ENCODE measurements at regions not wholly inside any gene's neighbourhood (a gene's known extent, or its start where the extent isn't known, plus 50 kb on each side); places are given as distances from the start of the nearest gene placed in this dataset.

GRCh38 chr3:157578181-157578580, 75.0 kb upstream of the VEPH1 start:
- Histone ChIP-seq H3K4me3 (ENCODE audit: insufficient read length, low read depth) (no peak overlapping the region), H3K9me3 (ENCODE audit: insufficient read depth, low read length) (no peaks in the 10 kb centered on the region), H3K4me1 (ENCODE audit: insufficient read depth, insufficient read length) (no peaks in the 10 kb centered on the region), H3K27me3 (ENCODE audit: insufficient read depth, insufficient read length) (no peaks in the 10 kb centered on the region), H3K9ac (ENCODE audit: insufficient read length, low read depth) (no peak overlapping the region), H3K36me3 (ENCODE audit: insufficient read depth, insufficient read length, low read length) (no peaks in the 10 kb centered on the region)
- TF ChIP-seq SUZ12 (IDR thresholded peaks at IDR 0.05; ENCODE audit: extremely low read depth, insufficient read depth, insufficient read length) (no peak), ZNF274 (IDR thresholded peaks at IDR 0.05; ENCODE audit: low read depth, low read length) (no peak), YY1 (IDR thresholded peaks at IDR 0.05; ENCODE audit: insufficient read depth, insufficient read length) (no peak)
- DNase-seq (ENCODE audit: low read depth, low spot score): no peak

GRCh38 chr3:157574531-157574930, 71.3 kb upstream of the VEPH1 start:
- no peak overlapping the region for H3K4me3 ChIP-seq (ENCODE audit: insufficient read length, low read depth)
- no peaks in the 10 kb centered on the region for H3K9me3 ChIP-seq (ENCODE audit: insufficient read depth, low read length)
- no peak for DNase-seq (ENCODE audit: low read depth, low spot score)
- H3K27me3 ChIP-seq (ENCODE audit: insufficient read depth, insufficient read length): no peaks in the 10 kb centered on the region
- H3K9ac ChIP-seq (ENCODE audit: insufficient read length, low read depth): no peak overlapping the region
- TF ChIP-seq ZNF274 (IDR thresholded peaks at IDR 0.05; ENCODE audit: low read depth, low read length) (no peak), YY1 (IDR thresholded peaks at IDR 0.05; ENCODE audit: insufficient read depth, insufficient read length) (no peak), SUZ12 (IDR thresholded peaks at IDR 0.05; ENCODE audit: extremely low read depth, insufficient read depth, insufficient read length) (no peak)
- no peaks in the 10 kb centered on the region for H3K4me1 ChIP-seq (ENCODE audit: insufficient read depth, insufficient read length)
- no peaks in the 10 kb centered on the region for H3K36me3 ChIP-seq (ENCODE audit: insufficient read depth, insufficient read length, low read length)

- H3K9me3 ChIP-seq (ENCODE audit: insufficient read depth, low read length): no peaks in the 10 kb centered on the region
- H3K9ac ChIP-seq (ENCODE audit: insufficient read length, low read depth): no peak overlapping the region
- TF ChIP-seq ZNF274 (IDR thresholded peaks at IDR 0.05; ENCODE audit: low read depth, low read length) (no peak), YY1 (IDR thresholded peaks at IDR 0.05; ENCODE audit: insufficient read depth, insufficient read length) (no peak), SUZ12 (IDR thresholded peaks at IDR 0.05; ENCODE audit: extremely low read depth, insufficient read depth, insufficient read length) (no peak)
- DNase-seq (ENCODE audit: low read depth, low spot score): no peak
- no peaks in the 10 kb centered on the region for H3K27me3 ChIP-seq (ENCODE audit: insufficient read depth, insufficient read length)
- H3K36me3 ChIP-seq (ENCODE audit: insufficient read depth, insufficient read length, low read length): no peaks in the 10 kb centered on the region
- H3K4me3 ChIP-seq (ENCODE audit: insufficient read length, low read depth): no peak overlapping the region
- no peaks in the 10 kb centered on the region for H3K4me1 ChIP-seq (ENCODE audit: insufficient read depth, insufficient read length)
Observed at GRCh38 chr3:157573780-157574378, 70.7 kb upstream of the VEPH1 start.

- no peaks in the 10 kb centered on the region for H3K27me3 ChIP-seq (ENCODE audit: insufficient read depth, insufficient read length)
- no peak overlapping the region for H3K4me3 ChIP-seq (ENCODE audit: insufficient read length, low read depth)
- no peaks in the 10 kb centered on the region for H3K9me3 ChIP-seq (ENCODE audit: insufficient read depth, low read length)
- no peak overlapping the region for H3K9ac ChIP-seq (ENCODE audit: insufficient read length, low read depth)
- no peaks in the 10 kb centered on the region for H3K36me3 ChIP-seq (ENCODE audit: insufficient read depth, insufficient read length, low read length)
- no peak for TF ChIP-seq ZNF274 (IDR thresholded peaks at IDR 0.05; ENCODE audit: low read depth, low read length)
- TF ChIP-seq YY1 (IDR thresholded peaks at IDR 0.05; ENCODE audit: insufficient read depth, insufficient read length): no peak
- no peak for TF ChIP-seq SUZ12 (IDR thresholded peaks at IDR 0.05; ENCODE audit: extremely low read depth, insufficient read depth, insufficient read length)
- DNase-seq (ENCODE audit: low read depth, low spot score): no peak
- H3K4me1 ChIP-seq (ENCODE audit: insufficient read depth, insufficient read length): no peaks in the 10 kb centered on the region
Observed at GRCh38 chr3:157573281-157573680, 70.1 kb upstream of the VEPH1 start.

- no peak for TF ChIP-seq SUZ12 (IDR thresholded peaks at IDR 0.05; ENCODE audit: extremely low read depth, insufficient read depth, insufficient read length)
- no peaks in the 10 kb centered on the region for H3K36me3 ChIP-seq (ENCODE audit: insufficient read depth, insufficient read length, low read length)
- no peaks in the 10 kb centered on the region for H3K27me3 ChIP-seq (ENCODE audit: insufficient read depth, insufficient read length)
- no peak overlapping the region for H3K9ac ChIP-seq (ENCODE audit: insufficient read length, low read depth)
- H3K9me3 ChIP-seq (ENCODE audit: insufficient read depth, low read length): no peaks in the 10 kb centered on the region
- peak; percentile 47 for DNase-seq (ENCODE audit: low read depth, low spot score)
- no peaks in the 10 kb centered on the region for H3K4me1 ChIP-seq (ENCODE audit: insufficient read depth, insufficient read length)
- H3K4me3 ChIP-seq (ENCODE audit: insufficient read length, low read depth): no peak overlapping the region
Observed at GRCh38 chr3:157572559-157573270, 69.5 kb upstream of the VEPH1 start.

GRCh38 chr3:157566596-157566995, 63.4 kb upstream of the VEPH1 start:
- Histone ChIP-seq H3K27me3 (ENCODE audit: insufficient read depth, insufficient read length) (no peaks in the 10 kb centered on the region), H3K36me3 (ENCODE audit: insufficient read depth, insufficient read length, low read length) (no peaks in the 10 kb centered on the region), H3K4me3 (ENCODE audit: insufficient read length, low read depth) (no peak overlapping the region), H3K9ac (ENCODE audit: insufficient read length, low read depth) (no peak overlapping the region), H3K4me1 (ENCODE audit: insufficient read depth, insufficient read length) (no peaks in the 10 kb centered on the region), H3K9me3 (ENCODE audit: insufficient read depth, low read length) (peaks cover 9% of the 10 kb centered on the region; the same call in 1 of the 2 replicates)
- no peak for TF ChIP-seq SUZ12 (IDR thresholded peaks at IDR 0.05; ENCODE audit: extremely low read depth, insufficient read depth, insufficient read length)
- TF ChIP-seq ZNF274 (IDR thresholded peaks at IDR 0.05; ENCODE audit: low read depth, low read length): no peak
- TF ChIP-seq YY1 (IDR thresholded peaks at IDR 0.05; ENCODE audit: insufficient read depth, insufficient read length): no peak
- DNase-seq (ENCODE audit: low read depth, low spot score): no peak

GRCh38 chr3:157559401-157559800, 56.2 kb upstream of the VEPH1 start:
- no peaks in the 10 kb centered on the region for H3K4me1 ChIP-seq (ENCODE audit: insufficient read depth, insufficient read length)
- DNase-seq (ENCODE audit: low read depth, low spot score): no peak
- TF ChIP-seq ZNF274 (IDR thresholded peaks at IDR 0.05; ENCODE audit: low read depth, low read length) (no peak), SUZ12 (IDR thresholded peaks at IDR 0.05; ENCODE audit: extremely low read depth, insufficient read depth, insufficient read length) (no peak), YY1 (IDR thresholded peaks at IDR 0.05; ENCODE audit: insufficient read depth, insufficient read length) (no peak)
- H3K9ac ChIP-seq (ENCODE audit: insufficient read length, low read depth): no peak overlapping the region
- H3K27me3 ChIP-seq (ENCODE audit: insufficient read depth, insufficient read length): no peaks in the 10 kb centered on the region
- no peak overlapping the region for H3K4me3 ChIP-seq (ENCODE audit: insufficient read length, low read depth)
- H3K36me3 ChIP-seq (ENCODE audit: insufficient read depth, insufficient read length, low read length): no peaks in the 10 kb centered on the region
- peaks cover 25% of the 10 kb centered on the region; the same call in 1 of the 2 replicates for H3K9me3 ChIP-seq (ENCODE audit: insufficient read depth, low read length)

All from NT2/D1 (cell line).